Endothelial cell (in vitro differentiated cells): ENCODE measurements at regions not wholly inside any gene's neighbourhood (a gene's known extent, or its start where the extent isn't known, plus 50 kb on each side); places are given as distances from the start of the nearest gene placed in this dataset.
"Not testable (repeated sequence)": the region's sequence is repeated elsewhere in the genome, so short reads cannot be mapped to it uniquely, and the experiment has no call there.

Experiments
- DNase-seq: peaks from one replicate; pipeline ENCODE4 v3.0.0; 2021; ENCODE audit warnings: low spot score
- H3K27ac Mint-ChIP-seq: one replicate; pipeline ENCODE4 v1.8.0; 2021; ENCODE audit warnings: mixed read lengths, inconsistent platforms; ENCODE audit not compliant: unreplicated experiment
- H3K27me3 Mint-ChIP-seq: one replicate; pipeline ENCODE4 v1.8.0; 2021; ENCODE audit warnings: mild to moderate bottlenecking, moderate library complexity, mixed read lengths, inconsistent platforms; ENCODE audit not compliant: unreplicated experiment
- H3K36me3 Mint-ChIP-seq: one replicate; pipeline ENCODE4 v1.8.0; 2021; ENCODE audit warnings: mild to moderate bottlenecking, low read depth, mixed read lengths, inconsistent platforms; ENCODE audit not compliant: unreplicated experiment
- H3K4me1 Mint-ChIP-seq: one replicate; pipeline ENCODE4 v1.8.0; 2021; ENCODE audit warnings: mild to moderate bottlenecking, mixed read lengths, inconsistent platforms; ENCODE audit not compliant: unreplicated experiment
- H3K4me3 Mint-ChIP-seq: one replicate; pipeline ENCODE4 v1.8.0; 2021; ENCODE audit warnings: mild to moderate bottlenecking, mixed read lengths, inconsistent platforms; ENCODE audit not compliant: unreplicated experiment
- H3K9me3 Mint-ChIP-seq: one replicate; pipeline ENCODE4 v1.8.0; 2021; ENCODE audit warnings: mixed read lengths, inconsistent platforms; ENCODE audit not compliant: unreplicated experiment
- CTCF ChIP-seq: fragments of 200-600 bp; sonication (generic); IDR thresholded peaks from one replicate; pipeline ENCODE4 v1.5.0; 2021; ENCODE audit warnings: antibody characterized with exemption; ENCODE audit not compliant: unreplicated experiment

- peaks cover 7% of the 10 kb centered on the region for H3K4me1 Mint-ChIP-seq
- TF ChIP-seq CTCF = no peak
- no peak overlapping the region for H3K4me3 Mint-ChIP-seq
- H3K36me3 Mint-ChIP-seq = no peaks in the 10 kb centered on the region
- no peaks in the 10 kb centered on the region for H3K9me3 Mint-ChIP-seq
- no peaks in the 10 kb centered on the region for H3K27me3 Mint-ChIP-seq
- H3K27ac Mint-ChIP-seq = no peak overlapping the region
- no peak for DNase-seq
Observed at GRCh38 chr1:95778217-95778616, 544.2 kb downstream of the RWDD3 start.

GRCh38 chr1:95780836-95781235 is 546.8 kb downstream of the RWDD3 start:
- TF ChIP-seq CTCF = no peak
- no peak for DNase-seq
- Mint-ChIP-seq H3K36me3 (no peaks in the 10 kb centered on the region), H3K27me3 (no peaks in the 10 kb centered on the region), H3K4me1 (peaks cover 7% of the 10 kb centered on the region), H3K9me3 (no peaks in the 10 kb centered on the region), H3K27ac (no peak overlapping the region), H3K4me3 (no peak overlapping the region)

GRCh38 chr1:95790136-95790535 is 556.1 kb downstream of the RWDD3 start:
- no peaks in the 10 kb centered on the region for H3K4me1 Mint-ChIP-seq
- DNase-seq = no peak
- TF ChIP-seq CTCF = no peak
- no peaks in the 10 kb centered on the region for H3K36me3 Mint-ChIP-seq
- no peaks in the 10 kb centered on the region for H3K9me3 Mint-ChIP-seq
- H3K27me3 Mint-ChIP-seq = peaks cover 2% of the 10 kb centered on the region
- H3K27ac Mint-ChIP-seq = no peak overlapping the region
- H3K4me3 Mint-ChIP-seq = no peak overlapping the region

- TF ChIP-seq CTCF = no peak
- Mint-ChIP-seq H3K9me3 (no peaks in the 10 kb centered on the region), H3K36me3 (peaks cover 4% of the 10 kb centered on the region), H3K27ac (no peak overlapping the region), H3K4me3 (no peak overlapping the region), H3K4me1 (no peaks in the 10 kb centered on the region), H3K27me3 (peaks cover under 1% of the 10 kb centered on the region)
- no peak for DNase-seq
Observed at GRCh38 chr1:95793893-95794292, 559.9 kb downstream of the RWDD3 start.

- not testable (repeated sequence) for H3K9me3 Mint-ChIP-seq, H3K4me3 Mint-ChIP-seq, DNase-seq, H3K36me3 Mint-ChIP-seq, H3K4me1 Mint-ChIP-seq, H3K27me3 Mint-ChIP-seq, H3K27ac Mint-ChIP-seq
Observed at GRCh38 chr1:95797761-95798160, 563.8 kb downstream of the RWDD3 start.

- no peak for TF ChIP-seq CTCF
- Mint-ChIP-seq H3K27me3 (no peaks in the 10 kb centered on the region), H3K27ac (no peak overlapping the region), H3K4me3 (no peak overlapping the region), H3K4me1 (peaks cover 3% of the 10 kb centered on the region), H3K9me3 (no peaks in the 10 kb centered on the region), H3K36me3 (no peaks in the 10 kb centered on the region)
- DNase-seq = no peak
Observed at GRCh38 chr1:95806171-95806570, 572.2 kb downstream of the RWDD3 start.
